ENCODE measurements at regions not wholly inside any gene's neighbourhood (a gene's known extent, or its start where the extent isn't known, plus 50 kb on each side); places are given as distances from the start of the nearest gene placed in this dataset.

- TF ChIP-seq CTCF (conservative IDR thresholded peaks at IDR 0.05) (no peak), ZFX (IDR thresholded peaks at IDR 0.05) (no peak)
These were observed 427.5 kb downstream of the PDCD6IP start for GRCh38 chr3:34225821-34226366.
